GM21717 (cell line): ENCODE measurements at regions not wholly inside any gene's neighbourhood (a gene's known extent, or its start where the extent isn't known, plus 50 kb on each side); places are given as distances from the start of the nearest gene placed in this dataset.
"Not testable (repeated sequence)": the region's sequence is repeated elsewhere in the genome, so short reads cannot be mapped to it uniquely, and the experiment has no call there.

Source experiments
- ATAC-seq: cut with Tn5 transposase; IDR thresholded peaks from one replicate; pipeline ENCODE4 v1.9.1; 2021; ENCODE audit warnings: mild to moderate bottlenecking, moderate library complexity; ENCODE audit not compliant: unreplicated experiment

- ATAC-seq, result no peak
These were observed 212.3 kb upstream of the TBX18 start for GRCh38 chr6:84976526-84977362.

- no peak for ATAC-seq
These were observed 210.9 kb upstream of the TBX18 start for GRCh38 chr6:84975316-84975715.

- ATAC-seq, result no peak
These were observed 209.2 kb upstream of the TBX18 start for GRCh38 chr6:84973606-84974005.

GRCh38 chr6:84967965-84968364 lies 203.6 kb upstream of the TBX18 start:
- ATAC-seq, result no peak

GRCh38 chr6:84967389-84967788 lies 203.0 kb upstream of the TBX18 start:
- ATAC-seq, result no peak

- ATAC-seq, result no peak
These were observed 188.8 kb upstream of the TBX18 start for GRCh38 chr6:84953111-84953755.

- ATAC-seq, result not testable (repeated sequence)
These were observed 180.5 kb upstream of the TBX18 start for GRCh38 chr6:84944926-84945325.

GRCh38 chr6:84943905-84944304 lies 179.5 kb upstream of the TBX18 start:
- no peak for ATAC-seq

GRCh38 chr6:84941609-84942008 lies 177.2 kb upstream of the TBX18 start:
- ATAC-seq, result not testable (repeated sequence)

- ATAC-seq, result no peak
These were observed 164.8 kb upstream of the TBX18 start for GRCh38 chr6:84929212-84929611.

- no peak for ATAC-seq
These were observed 163.2 kb upstream of the TBX18 start for GRCh38 chr6:84927551-84927950.

GRCh38 chr6:84926189-84927155 lies 162.1 kb upstream of the TBX18 start:
- no peak for ATAC-seq

GRCh38 chr6:84921891-84922290 lies 157.5 kb upstream of the TBX18 start:
- ATAC-seq, result no peak

- no peak for ATAC-seq
These were observed 155.6 kb upstream of the TBX18 start for GRCh38 chr6:84920021-84920420.

- ATAC-seq, result no peak
These were observed 152.3 kb upstream of the TBX18 start for GRCh38 chr6:84916704-84917103.

- ATAC-seq, result no peak
These were observed 148.3 kb upstream of the TBX18 start for GRCh38 chr6:84912472-84913322.

- ATAC-seq, result no peak
These were observed 146.7 kb upstream of the TBX18 start for GRCh38 chr6:84910906-84911607.

- no peak for ATAC-seq
These were observed 144.0 kb upstream of the TBX18 start for GRCh38 chr6:84908304-84908904.

GRCh38 chr6:84906514-84906913 lies 142.1 kb upstream of the TBX18 start:
- no peak for ATAC-seq
